HCT116 (cell line): ENCODE measurements at regions not wholly inside any gene's neighbourhood (a gene's known extent, or its start where the extent isn't known, plus 50 kb on each side); places are given as distances from the start of the nearest gene placed in this dataset.

Source experiments
- ATAC-seq: fragments of 200-7000 bp; cut with Tn5 transposase; 2 replicates; pipeline ENCODE4 v1.9.1; 2020; ENCODE audit warnings: mild to moderate bottlenecking, moderate library complexity
- BruUV-seq: library from RNA; stranded (reverse); fragments of 400-500 nt; replicated peaks from 2 replicates; lab custom pipeline; 2021; lab: Mats Ljungman, UMichigan
- CTCF ChIA-PET: fragments of 300-600 bp; sonication (Branson Sonifier 250); formaldehyde crosslinking; loops from one replicate; lab custom pipeline; 2021; ENCODE audit warnings: antibody characterized with exemption; lab: Charles Lee
- POLR2A ChIA-PET: fragments of 300-600, 350-600 bp; sonication (Branson Sonifier 250); formaldehyde crosslinking; loops from one replicate; lab custom pipeline; 2021; ENCODE audit warnings: antibody characterized with exemption; lab: Charles Lee
- RAD21 ChIA-PET, 2 experiments: fragments of 300-600 bp; sonication (Branson Sonifier 250); formaldehyde crosslinking; loops; one replicate each; lab custom pipeline; 2023; ENCODE audit warnings: low total read pairs in 2 of 2; ENCODE audit not compliant: uncharacterized antibody in 2 of 2, unreplicated experiment in 2 of 2, low non-redundant PET in 1 of 2; lab: Charles Lee
- DNase-seq: peaks from one replicate; pipeline ENCODE4 v3.0.0-alpha.2; 2010; ENCODE audit warnings: low read depth, low spot score
- H2AFZ ChIP-seq: fragments of 200-600 bp; shearing (Covaris generic), sonication (generic); 2 replicates; pipeline ENCODE4 v1.6.1; 2017; ENCODE audit warnings: low read depth, mixed run types, mixed read lengths, antibody characterized with exemption, low read length; ENCODE audit not compliant: poor library complexity, severe bottlenecking
- H3K27ac ChIP-seq: 2 replicates; pipeline ENCODE4 v1.5.1; 2012; ENCODE audit warnings: low read depth, low read length
- H3K27me3 ChIP-seq: fragments of 200-600 bp; sonication (generic); 2 replicates; pipeline ENCODE4 v1.6.1; 2016; ENCODE audit warnings: mixed run types, low read length, mixed read lengths; ENCODE audit not compliant: insufficient read depth
- H3K36me3 ChIP-seq, 2 experiments: fragments of 200-500 bp in 1 of 2; fragments of 200-600 bp in 1 of 2; sonication (Bioruptor generic) in 1 of 2; sonication (generic) in 1 of 2; 2 replicates each; pipeline versions ENCODE4 v1.5.1 to v1.6.1; 2014 to 2016; ENCODE audit warnings: low read length in 2 of 2, inconsistent platforms in 1 of 2, mixed read lengths in 1 of 2, mixed run types in 1 of 2; ENCODE audit not compliant: insufficient read depth in 2 of 2, control insufficient read depth in 1 of 2
- H3K4me1 ChIP-seq, 2 experiments: fragments of 200-600 bp in 1 of 2; sonication (generic) in 1 of 2; 2 replicates each; pipeline versions ENCODE4 v1.5.1 to v1.6.1; 2012 to 2017; ENCODE audit warnings: low read length in 2 of 2, inconsistent platforms in 1 of 2, mild to moderate bottlenecking in 1 of 2, mixed read lengths in 1 of 2, mixed run types in 1 of 2, moderate library complexity in 1 of 2; ENCODE audit not compliant: insufficient read depth in 2 of 2, control insufficient read depth in 1 of 2
- H3K4me2 ChIP-seq: fragments of 200-600 bp; sonication (generic); 2 replicates; pipeline ENCODE4 v1.6.1; 2017; ENCODE audit warnings: mixed run types, low read length, mixed read lengths
- H3K4me3 ChIP-seq, 2 experiments: fragments of 200-600 bp in 1 of 2; sonication (generic) in 1 of 2; replicated peaks in 1 of 2; 2 replicates each; pipeline ENCODE4 v1.5.1; 2011 to 2016; ENCODE audit warnings: low read length in 2 of 2, control low read depth in 1 of 2, low read depth in 1 of 2, mild to moderate bottlenecking in 1 of 2, mixed read lengths in 1 of 2, mixed run types in 1 of 2
- H3K79me2 ChIP-seq: fragments of 200-600 bp; sonication (generic); 2 replicates; pipeline ENCODE4 v1.6.1; 2017; ENCODE audit warnings: mild to moderate bottlenecking, mixed run types, low read length, moderate library complexity, mixed read lengths; ENCODE audit not compliant: insufficient read depth
- H3K9ac ChIP-seq: fragments of 200-600 bp; sonication (generic); 2 replicates; pipeline ENCODE4 v1.6.1; 2016; ENCODE audit warnings: low read length, mixed read lengths
- H3K9me2 ChIP-seq: fragments of 200-600 bp; sonication (generic), shearing (Covaris generic); 2 replicates; pipeline ENCODE4 v1.6.1; 2017; ENCODE audit warnings: mixed run types, mild to moderate bottlenecking, moderate library complexity; ENCODE audit not compliant: insufficient read depth
- H3K9me3 ChIP-seq, 2 experiments: fragments of 200-500 bp in 1 of 2; fragments of 200-600 bp in 1 of 2; sonication (Bioruptor generic) in 1 of 2; sonication (generic) in 1 of 2; 2 replicates each; pipeline ENCODE4 v1.6.1; 2014 to 2017; ENCODE audit warnings: low read length in 2 of 2, mixed read lengths in 2 of 2, inconsistent platforms in 1 of 2, low read depth in 1 of 2, mild to moderate bottlenecking in 1 of 2, mixed run types in 1 of 2, moderate library complexity in 1 of 2; ENCODE audit not compliant: control insufficient read depth in 1 of 2, insufficient read depth in 1 of 2
- H4K20me1 ChIP-seq: fragments of 200-600 bp; sonication (generic), shearing (Covaris generic); 2 replicates; pipeline ENCODE4 v1.6.1; 2017; ENCODE audit warnings: mixed run types, mild to moderate bottlenecking, moderate library complexity; ENCODE audit not compliant: insufficient read depth
- CBX3 ChIP-seq: IDR thresholded peaks from 2 replicates; pipeline ENCODE4 v1.6.1; 2012; ENCODE audit warnings: low read depth
- CEBPB ChIP-seq: IDR thresholded peaks from 2 replicates; pipeline ENCODE4 v1.6.1; 2012; ENCODE audit warnings: low read depth
- EGR1 ChIP-seq: IDR thresholded peaks from 2 replicates; pipeline ENCODE4 v1.6.1; 2012; ENCODE audit warnings: low read depth
- ELF1 ChIP-seq: IDR thresholded peaks from 2 replicates; pipeline ENCODE4 v1.6.1; 2012; ENCODE audit warnings: low read depth, borderline replicate concordance
- EZH2 ChIP-seq: fragments of 200-600 bp; sonication (generic); IDR thresholded peaks from 2 replicates; pipeline ENCODE4 v1.6.1; 2017; ENCODE audit warnings: antibody characterized with exemption, mixed run types
- EZH2phosphoT487 ChIP-seq: fragments of 200-600 bp; IDR thresholded peaks from 2 replicates; pipeline ENCODE4 v1.6.1; 2018; ENCODE audit warnings: antibody characterized with exemption, borderline replicate concordance
- FOSL1 ChIP-seq: IDR thresholded peaks from 2 replicates; pipeline ENCODE4 v1.6.1; 2012; ENCODE audit warnings: low read depth
- JUND ChIP-seq: IDR thresholded peaks from 2 replicates; pipeline ENCODE4 v1.6.1; 2012
- POLR2A ChIP-seq: IDR thresholded peaks from 2 replicates; pipeline ENCODE4 v1.7.0; 2011; ENCODE audit warnings: borderline replicate concordance; ENCODE audit not compliant: insufficient read depth, insufficient read length; ENCODE audit errors: extremely low read depth
- POLR2AphosphoS5 ChIP-seq: IDR thresholded peaks from 2 replicates; pipeline ENCODE4 v1.6.1; 2011; ENCODE audit warnings: mild to moderate bottlenecking, low read depth, low read length, moderate library complexity
- SRF ChIP-seq: IDR thresholded peaks from 2 replicates; pipeline ENCODE4 v1.6.1; 2012; ENCODE audit warnings: low read depth
- TCF7L2 ChIP-seq: IDR thresholded peaks from 2 replicates; pipeline ENCODE4 v1.7.0; 2011; ENCODE audit warnings: borderline replicate concordance, inconsistent platforms; ENCODE audit not compliant: insufficient read depth, insufficient read length; ENCODE audit errors: extremely low read depth
- YY1 ChIP-seq: IDR thresholded peaks from 2 replicates; pipeline ENCODE4 v1.6.1; 2011; ENCODE audit warnings: low read length, low read depth, moderate library complexity, mild to moderate bottlenecking; ENCODE audit not compliant: insufficient replicate concordance; ENCODE audit errors: extremely low read depth
- ZFX ChIP-seq: fragments of 450-650 bp; IDR thresholded peaks from 2 replicates; pipeline ENCODE4 v1.6.1; 2017
- ZNF274 ChIP-seq: fragments of 200-500 bp; sonication (Bioruptor generic); IDR thresholded peaks from 2 replicates; pipeline ENCODE4 v1.6.1; 2014; ENCODE audit warnings: mild to moderate bottlenecking, low read depth, low read length, inconsistent platforms
- intact Hi-C: fragments of 100-400 bp; cut with micrococcal nuclease; formaldehyde crosslinking; loops from 2 replicates; pipeline ENCODE4 v1.10.0; 2022
- TF ChIP-seq, protein P1 (sequence below): IDR thresholded peaks from 2 replicates; pipeline ENCODE4 v1.6.1; 2012
- TF ChIP-seq, protein P2 (sequence below): IDR thresholded peaks from 2 replicates; pipeline ENCODE4 v1.6.1; 2011; ENCODE audit warnings: mild to moderate bottlenecking, low read length, moderate library complexity; ENCODE audit not compliant: insufficient replicate concordance; ENCODE audit errors: extremely low read depth
- TF ChIP-seq, protein P3 (sequence below), 3 experiments: fragments of 200-600 bp in 1 of 3; sonication (generic) in 1 of 3; IDR thresholded peaks in 2 of 3; conservative IDR thresholded peaks in 1 of 3; 2 replicates each; pipeline ENCODE4 v1.5.1; 2012 to 2017; ENCODE audit warnings: low read depth in 2 of 3, low read length in 2 of 3, antibody characterized with exemption in 1 of 3, borderline replicate concordance in 1 of 3, control low read depth in 1 of 3, mild to moderate bottlenecking in 1 of 3, mixed read lengths in 1 of 3, mixed run types in 1 of 3, moderate library complexity in 1 of 3; ENCODE audit not compliant: insufficient read depth in 1 of 3

DNA sequence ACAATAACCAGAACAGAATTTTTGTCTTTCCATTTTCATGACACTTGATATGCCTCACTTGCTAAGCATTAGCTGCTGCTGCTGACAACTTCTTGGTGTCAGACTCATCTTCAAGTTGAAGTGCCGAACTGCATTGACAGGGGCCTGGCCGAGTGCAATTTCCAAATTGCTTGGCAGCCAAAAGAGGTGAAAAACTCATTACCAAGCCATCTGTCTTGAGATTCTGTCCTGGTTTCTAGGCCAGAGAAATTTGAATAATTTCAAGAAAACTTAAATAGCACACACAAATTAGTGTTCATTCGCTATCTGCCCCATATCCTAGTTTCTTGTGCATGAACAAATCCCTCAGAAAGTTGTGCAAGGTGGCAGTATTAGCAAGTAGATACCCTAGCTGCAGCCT, 165.3 kb upstream of the RASSF8 start:
- no TSS peak for BruUV-seq
- no peak for TF ChIP-seq FOSL1
- TF ChIP-seq ZNF274 = no peak
- no peak for TF ChIP-seq ZFX
- TF ChIP-seq ELF1 = no peak
- TF ChIP-seq JUND = no peak
- no peak for TF ChIP-seq SRF
- no peak for TF ChIP-seq EZH2phosphoT487
- TF ChIP-seq POLR2A = no peak
- no peak for TF ChIP-seq CBX3
- no peak for TF ChIP-seq POLR2AphosphoS5
- TF ChIP-seq EGR1 = no peak
- TF ChIP-seq EZH2 = no peak
- TF ChIP-seq, protein P1, sequence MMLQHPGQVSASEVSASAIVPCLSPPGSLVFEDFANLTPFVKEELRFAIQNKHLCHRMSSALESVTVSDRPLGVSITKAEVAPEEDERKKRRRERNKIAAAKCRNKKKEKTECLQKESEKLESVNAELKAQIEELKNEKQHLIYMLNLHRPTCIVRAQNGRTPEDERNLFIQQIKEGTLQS = no peak
- TF ChIP-seq CEBPB = no peak
- TF ChIP-seq, protein P2, sequence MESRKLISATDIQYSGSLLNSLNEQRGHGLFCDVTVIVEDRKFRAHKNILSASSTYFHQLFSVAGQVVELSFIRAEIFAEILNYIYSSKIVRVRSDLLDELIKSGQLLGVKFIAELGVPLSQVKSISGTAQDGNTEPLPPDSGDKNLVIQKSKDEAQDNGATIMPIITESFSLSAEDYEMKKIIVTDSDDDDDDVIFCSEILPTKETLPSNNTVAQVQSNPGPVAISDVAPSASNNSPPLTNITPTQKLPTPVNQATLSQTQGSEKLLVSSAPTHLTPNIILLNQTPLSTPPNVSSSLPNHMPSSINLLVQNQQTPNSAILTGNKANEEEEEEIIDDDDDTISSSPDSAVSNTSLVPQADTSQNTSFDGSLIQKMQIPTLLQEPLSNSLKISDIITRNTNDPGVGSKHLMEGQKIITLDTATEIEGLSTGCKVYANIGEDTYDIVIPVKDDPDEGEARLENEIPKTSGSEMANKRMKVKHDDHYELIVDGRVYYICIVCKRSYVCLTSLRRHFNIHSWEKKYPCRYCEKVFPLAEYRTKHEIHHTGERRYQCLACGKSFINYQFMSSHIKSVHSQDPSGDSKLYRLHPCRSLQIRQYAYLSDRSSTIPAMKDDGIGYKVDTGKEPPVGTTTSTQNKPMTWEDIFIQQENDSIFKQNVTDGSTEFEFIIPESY = no peak
- TF ChIP-seq, protein P3, sequence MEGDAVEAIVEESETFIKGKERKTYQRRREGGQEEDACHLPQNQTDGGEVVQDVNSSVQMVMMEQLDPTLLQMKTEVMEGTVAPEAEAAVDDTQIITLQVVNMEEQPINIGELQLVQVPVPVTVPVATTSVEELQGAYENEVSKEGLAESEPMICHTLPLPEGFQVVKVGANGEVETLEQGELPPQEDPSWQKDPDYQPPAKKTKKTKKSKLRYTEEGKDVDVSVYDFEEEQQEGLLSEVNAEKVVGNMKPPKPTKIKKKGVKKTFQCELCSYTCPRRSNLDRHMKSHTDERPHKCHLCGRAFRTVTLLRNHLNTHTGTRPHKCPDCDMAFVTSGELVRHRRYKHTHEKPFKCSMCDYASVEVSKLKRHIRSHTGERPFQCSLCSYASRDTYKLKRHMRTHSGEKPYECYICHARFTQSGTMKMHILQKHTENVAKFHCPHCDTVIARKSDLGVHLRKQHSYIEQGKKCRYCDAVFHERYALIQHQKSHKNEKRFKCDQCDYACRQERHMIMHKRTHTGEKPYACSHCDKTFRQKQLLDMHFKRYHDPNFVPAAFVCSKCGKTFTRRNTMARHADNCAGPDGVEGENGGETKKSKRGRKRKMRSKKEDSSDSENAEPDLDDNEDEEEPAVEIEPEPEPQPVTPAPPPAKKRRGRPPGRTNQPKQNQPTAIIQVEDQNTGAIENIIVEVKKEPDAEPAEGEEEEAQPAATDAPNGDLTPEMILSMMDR (IDR thresholded peaks at IDR 0.05 in 2 of 3, conservative IDR thresholded peaks at IDR 0.05 in 1 of 3; ENCODE audit: borderline replicate concordance in 1 of 3, insufficient read depth in 1 of 3, low read depth in 2 of 3, low read length in 2 of 3) = no peak
- TF ChIP-seq TCF7L2 = no peak
- no peak for TF ChIP-seq YY1
- TF ChIP-seq, all 23 proteins: peak for 0
- POLR2A ChIA-PET = no interaction called here
- Histone ChIP-seq H3K9ac (no peak overlapping the region), H3K27ac (no peak overlapping the region), H3K4me1 (peaks cover 0 to 4% of the 10 kb centered on the region in 2 experiments; a peak in 1 of 4 replicates), H3K27me3 (no peaks in the 10 kb centered on the region), H3K36me3 (no peaks in the 10 kb centered on the region), H3K4me2 (no peak overlapping the region), H2AFZ (no peak overlapping the region), H3K79me2 (no peaks in the 10 kb centered on the region), H4K20me1 (no peaks in the 10 kb centered on the region), H3K9me2 (no peaks in the 10 kb centered on the region), H3K4me3 (no peak overlapping the region), H3K9me3 (no peaks in the 10 kb centered on the region)
- RAD21 ChIA-PET = no interaction called here
- CTCF ChIA-PET = no interaction called here
- intact Hi-C loops = no loop called here
- no peak for ATAC-seq
- DNase-seq = no peak
